ENCODE measurements at regions not wholly inside any gene's neighbourhood (a gene's known extent, or its start where the extent isn't known, plus 50 kb on each side); places are given as distances from the start of the nearest gene placed in this dataset.

DNA sequence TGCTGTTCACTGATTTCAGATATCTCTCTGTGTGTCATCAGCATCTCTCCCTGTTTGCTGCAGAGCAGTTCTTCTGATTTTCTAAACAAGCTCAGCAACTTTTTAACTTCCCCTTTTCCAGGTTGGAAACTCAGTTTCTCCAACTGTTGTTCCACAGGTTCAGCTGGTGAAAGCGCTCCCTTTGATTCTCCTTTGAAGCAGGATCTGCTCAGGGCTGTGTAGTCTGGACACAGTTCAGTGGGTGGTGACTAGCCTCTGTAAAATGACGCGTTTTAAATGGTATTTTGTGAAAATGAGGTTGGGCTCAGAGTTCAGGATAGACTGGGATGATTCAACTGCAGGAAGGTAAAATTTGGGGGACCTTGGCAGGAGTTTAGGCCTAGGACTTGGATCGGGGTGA, 106.3 kb downstream of the TRIM43 start:
- TF ChIP-seq, protein P1, sequence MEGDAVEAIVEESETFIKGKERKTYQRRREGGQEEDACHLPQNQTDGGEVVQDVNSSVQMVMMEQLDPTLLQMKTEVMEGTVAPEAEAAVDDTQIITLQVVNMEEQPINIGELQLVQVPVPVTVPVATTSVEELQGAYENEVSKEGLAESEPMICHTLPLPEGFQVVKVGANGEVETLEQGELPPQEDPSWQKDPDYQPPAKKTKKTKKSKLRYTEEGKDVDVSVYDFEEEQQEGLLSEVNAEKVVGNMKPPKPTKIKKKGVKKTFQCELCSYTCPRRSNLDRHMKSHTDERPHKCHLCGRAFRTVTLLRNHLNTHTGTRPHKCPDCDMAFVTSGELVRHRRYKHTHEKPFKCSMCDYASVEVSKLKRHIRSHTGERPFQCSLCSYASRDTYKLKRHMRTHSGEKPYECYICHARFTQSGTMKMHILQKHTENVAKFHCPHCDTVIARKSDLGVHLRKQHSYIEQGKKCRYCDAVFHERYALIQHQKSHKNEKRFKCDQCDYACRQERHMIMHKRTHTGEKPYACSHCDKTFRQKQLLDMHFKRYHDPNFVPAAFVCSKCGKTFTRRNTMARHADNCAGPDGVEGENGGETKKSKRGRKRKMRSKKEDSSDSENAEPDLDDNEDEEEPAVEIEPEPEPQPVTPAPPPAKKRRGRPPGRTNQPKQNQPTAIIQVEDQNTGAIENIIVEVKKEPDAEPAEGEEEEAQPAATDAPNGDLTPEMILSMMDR (conservative IDR thresholded peaks at IDR 0.05), result no peak
- TF ChIP-seq EZH2 (IDR thresholded peaks at IDR 0.05; ENCODE audit: low read depth), result no peak
